NCI-H2227 (cell line): ENCODE measurements at regions not wholly inside any gene's neighbourhood (a gene's known extent, or its start where the extent isn't known, plus 50 kb on each side); places are given as distances from the start of the nearest gene placed in this dataset.
A peak's percentile ranks its signal among the peaks of the same experiment; 100 is the strongest.
"Not testable (repeated sequence)": the region's sequence is repeated elsewhere in the genome, so short reads cannot be mapped to it uniquely, and the experiment has no call there.

Source experiments
- DNase-seq: peaks from one replicate; lab custom pipeline; 2025; ENCODE audit not compliant: unreplicated experiment; lab: John Stamatoyannopoulos, UW

- no peak for DNase-seq
These were observed 493.5 kb downstream of the EBF1 start for GRCh38 chr5:158606233-158606632.

- no peak for DNase-seq
These were observed 496.7 kb downstream of the EBF1 start for GRCh38 chr5:158602981-158603380.

GRCh38 chr5:158601118-158601517 lies 498.6 kb downstream of the EBF1 start:
- no peak for DNase-seq

GRCh38 chr5:158600679-158601078 lies 499.0 kb downstream of the EBF1 start:
- no peak for DNase-seq

- DNase-seq = no peak
These were observed 500.6 kb downstream of the EBF1 start for GRCh38 chr5:158599157-158599556.

GRCh38 chr5:158594595-158595242 lies 505.0 kb downstream of the EBF1 start:
- no peak for DNase-seq

GRCh38 chr5:158593925-158594324 lies 505.8 kb downstream of the EBF1 start:
- no peak for DNase-seq

GRCh38 chr5:158591301-158591863 lies 508.3 kb downstream of the EBF1 start:
- DNase-seq = peak; percentile 27

GRCh38 chr5:158590746-158591300 lies 508.9 kb downstream of the EBF1 start:
- DNase-seq = no peak

- no peak for DNase-seq
These were observed 509.8 kb downstream of the EBF1 start for GRCh38 chr5:158589939-158590338.

- DNase-seq = no peak
These were observed 511.1 kb downstream of the EBF1 start for GRCh38 chr5:158588617-158589016.

GRCh38 chr5:158586054-158586453 lies 513.7 kb downstream of the EBF1 start:
- no peak for DNase-seq

GRCh38 chr5:158582669-158583068 lies 517.0 kb downstream of the EBF1 start:
- not testable (repeated sequence) for DNase-seq

- DNase-seq = no peak
These were observed 525.9 kb downstream of the EBF1 start for GRCh38 chr5:158573829-158574228.

GRCh38 chr5:158570502-158570901 lies 529.2 kb downstream of the EBF1 start:
- DNase-seq = no peak

GRCh38 chr5:158569534-158569933 lies 530.2 kb downstream of the EBF1 start:
- DNase-seq = no peak

- DNase-seq = no peak
These were observed 534.5 kb downstream of the EBF1 start for GRCh38 chr5:158565017-158565789.

GRCh38 chr5:158563760-158564390 lies 535.8 kb downstream of the EBF1 start:
- no peak for DNase-seq

- no peak for DNase-seq
These were observed 538.0 kb downstream of the EBF1 start for GRCh38 chr5:158561562-158562190.

- no peak for DNase-seq
These were observed 539.5 kb downstream of the EBF1 start for GRCh38 chr5:158560170-158560569.

- DNase-seq = no peak
These were observed 540.1 kb downstream of the EBF1 start for GRCh38 chr5:158559643-158560042.
